PC-9 (cell line): ENCODE measurements at regions not wholly inside any gene's neighbourhood (a gene's known extent, or its start where the extent isn't known, plus 50 kb on each side); places are given as distances from the start of the nearest gene placed in this dataset.
A peak's percentile ranks its signal among the peaks of the same experiment; 100 is the strongest.

Source experiments
- BruUV-seq: library from RNA; stranded (reverse); fragments of 400-500 nt; replicated peaks from 2 replicates; lab custom pipeline; 2021; lab: Mats Ljungman, UMichigan
- CTCF ChIA-PET: fragments of 300-600 bp; sonication (Branson Sonifier 250); formaldehyde crosslinking; loops from one replicate; lab custom pipeline; 2022; ENCODE audit warnings: antibody characterized with exemption; lab: Charles Lee
- POLR2A ChIA-PET: fragments of 300-600 bp; sonication (Branson Sonifier 250); formaldehyde crosslinking; loops from one replicate; lab custom pipeline; 2022; ENCODE audit warnings: antibody characterized with exemption; ENCODE audit not compliant: unreplicated experiment; lab: Charles Lee
- DNase-seq, 2 experiments: peaks; one replicate each; pipeline versions ENCODE4 v3.0.0 to v3.0.0-alpha.2; 2015 to 2022; ENCODE audit warnings: mixed read lengths in 1 of 2
- H2AFZ ChIP-seq: fragments of 200-600 bp; sonication (generic); 2 replicates; pipeline ENCODE4 v1.8.1; 2017; ENCODE audit warnings: antibody characterized with exemption
- H3F3A ChIP-seq: fragments of 200-600 bp; sonication (generic); 2 replicates; pipeline ENCODE4 v1.8.1; 2017; ENCODE audit warnings: antibody characterized with exemption, mild to moderate bottlenecking, low read depth; ENCODE audit not compliant: insufficient read depth
- H3K27ac ChIP-seq: fragments of 200-600 bp; sonication (generic); 2 replicates; pipeline ENCODE4 v1.6.1; 2016; ENCODE audit warnings: mixed run types
- H3K27me3 ChIP-seq: fragments of 200-600 bp; sonication (generic); 2 replicates; pipeline ENCODE4 v1.6.1; 2016; ENCODE audit warnings: low read depth, mixed run types; ENCODE audit not compliant: insufficient read depth
- H3K36me3 ChIP-seq: fragments of 200-600 bp; sonication (generic); 2 replicates; pipeline ENCODE4 v1.6.1; 2016; ENCODE audit warnings: low read depth, mixed run types
- H3K4me1 ChIP-seq: fragments of 200-600 bp; sonication (generic); replicated peaks from 2 replicates; pipeline ENCODE4 v1.6.1; 2016; ENCODE audit warnings: mixed run types; ENCODE audit not compliant: insufficient read depth
- H3K4me2 ChIP-seq: fragments of 200-600 bp; sonication (generic); 2 replicates; pipeline ENCODE4 v1.6.1; 2017; ENCODE audit warnings: mixed run types
- H3K4me3 ChIP-seq: fragments of 200-600 bp; sonication (generic); 2 replicates; pipeline ENCODE4 v1.6.1; 2016; ENCODE audit warnings: mixed run types
- H3K79me2 ChIP-seq: fragments of 200-600 bp; sonication (generic); 2 replicates; pipeline ENCODE4 v1.6.1; 2017; ENCODE audit warnings: low read depth, mixed run types
- H3K9me2 ChIP-seq: fragments of 200-600 bp; sonication (generic); 2 replicates; pipeline ENCODE4 v1.8.1; 2017; ENCODE audit warnings: mild to moderate bottlenecking; ENCODE audit not compliant: insufficient read depth
- H3K9me3 ChIP-seq: fragments of 200-600 bp; sonication (generic); 2 replicates; pipeline ENCODE4 v1.8.1; 2016; ENCODE audit warnings: low read depth; ENCODE audit not compliant: insufficient read depth
- H4K20me1 ChIP-seq: fragments of 200-600 bp; sonication (generic); 2 replicates; pipeline ENCODE4 v1.8.1; 2017; ENCODE audit not compliant: insufficient read depth
- EZH2 ChIP-seq: fragments of 200-600 bp; sonication (generic); IDR thresholded peaks from 2 replicates; pipeline ENCODE4 v1.8.0; 2017; ENCODE audit warnings: antibody characterized with exemption, low read depth
- intact Hi-C: fragments of 100-400 bp; cut with micrococcal nuclease; formaldehyde crosslinking; loops from one replicate; pipeline ENCODE4 v1.10.0; 2022; ENCODE audit not compliant: unreplicated experiment
- TF ChIP-seq, protein P1 (sequence below): fragments of 200-600 bp; sonication (generic); conservative IDR thresholded peaks from 2 replicates; pipeline ENCODE4 v1.6.1; 2017; ENCODE audit warnings: mixed run types, antibody characterized with exemption, mild to moderate bottlenecking, moderate library complexity

DNA sequence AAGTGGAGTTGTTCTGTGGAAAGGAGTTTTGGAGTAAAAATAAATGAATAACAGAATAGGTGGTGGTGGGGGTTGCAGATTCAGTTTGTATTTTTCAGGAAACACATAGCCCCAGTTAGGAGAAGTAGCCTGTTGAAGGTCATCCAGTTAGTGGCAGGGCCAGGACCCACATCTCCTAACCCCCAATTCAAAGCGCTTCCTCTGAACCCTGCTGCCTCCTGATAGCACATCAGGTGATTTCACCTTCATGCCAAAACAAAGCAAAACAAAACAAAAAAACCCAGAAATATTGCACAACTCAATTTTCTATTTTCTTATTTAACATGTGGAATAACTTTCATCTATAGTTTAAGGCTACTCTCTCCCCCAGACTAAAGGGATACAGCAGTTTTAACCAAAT lies 112.3 kb upstream of the UGP2 start:
- no TSS peak for BruUV-seq
- Histone ChIP-seq H4K20me1 (no peaks in the 10 kb centered on the region), H3K27me3 (no peaks in the 10 kb centered on the region), H3K4me2 (no peak overlapping the region), H3K4me1 (peaks cover 4% of the 10 kb centered on the region), H3F3A (no peaks in the 10 kb centered on the region), H3K27ac (no peak overlapping the region), H3K9me2 (no peaks in the 10 kb centered on the region; the same call in 1 of the 2 replicates), H3K36me3 (no peaks in the 10 kb centered on the region), H2AFZ (no peak overlapping the region), H3K79me2 (no peaks in the 10 kb centered on the region), H3K4me3 (no peak overlapping the region), H3K9me3 (no peaks in the 10 kb centered on the region)
- POLR2A ChIA-PET = no interaction called here
- intact Hi-C loops = no loop called here
- CTCF ChIA-PET = no interaction called here
- no peak for TF ChIP-seq EZH2
- TF ChIP-seq, protein P1, sequence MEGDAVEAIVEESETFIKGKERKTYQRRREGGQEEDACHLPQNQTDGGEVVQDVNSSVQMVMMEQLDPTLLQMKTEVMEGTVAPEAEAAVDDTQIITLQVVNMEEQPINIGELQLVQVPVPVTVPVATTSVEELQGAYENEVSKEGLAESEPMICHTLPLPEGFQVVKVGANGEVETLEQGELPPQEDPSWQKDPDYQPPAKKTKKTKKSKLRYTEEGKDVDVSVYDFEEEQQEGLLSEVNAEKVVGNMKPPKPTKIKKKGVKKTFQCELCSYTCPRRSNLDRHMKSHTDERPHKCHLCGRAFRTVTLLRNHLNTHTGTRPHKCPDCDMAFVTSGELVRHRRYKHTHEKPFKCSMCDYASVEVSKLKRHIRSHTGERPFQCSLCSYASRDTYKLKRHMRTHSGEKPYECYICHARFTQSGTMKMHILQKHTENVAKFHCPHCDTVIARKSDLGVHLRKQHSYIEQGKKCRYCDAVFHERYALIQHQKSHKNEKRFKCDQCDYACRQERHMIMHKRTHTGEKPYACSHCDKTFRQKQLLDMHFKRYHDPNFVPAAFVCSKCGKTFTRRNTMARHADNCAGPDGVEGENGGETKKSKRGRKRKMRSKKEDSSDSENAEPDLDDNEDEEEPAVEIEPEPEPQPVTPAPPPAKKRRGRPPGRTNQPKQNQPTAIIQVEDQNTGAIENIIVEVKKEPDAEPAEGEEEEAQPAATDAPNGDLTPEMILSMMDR = no peak
- DNase-seq = no peak

DNA sequence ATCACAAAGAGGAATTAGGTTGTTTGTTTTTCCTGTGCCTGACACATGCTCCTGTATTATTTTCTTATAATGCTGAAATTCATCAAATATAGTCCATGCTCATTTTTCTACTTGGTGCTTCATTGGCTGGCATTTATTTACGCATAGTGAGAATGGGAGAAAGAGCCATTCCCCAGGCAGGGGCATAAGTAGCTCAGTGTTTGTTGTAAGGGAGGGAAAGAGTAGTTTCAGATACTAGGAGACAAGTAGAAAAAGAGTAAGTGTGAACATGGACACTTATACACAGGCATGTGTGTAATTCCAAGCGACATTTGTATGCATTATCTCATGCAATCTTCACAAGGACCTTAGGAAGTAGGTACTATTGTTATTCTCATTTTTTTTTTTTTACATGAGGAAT lies 111.9 kb upstream of the UGP2 start:
- Histone ChIP-seq H3K4me3 (no peak overlapping the region), H2AFZ (no peak overlapping the region), H3K79me2 (no peaks in the 10 kb centered on the region), H3K9me2 (no peaks in the 10 kb centered on the region; the same call in 1 of the 2 replicates), H3F3A (no peaks in the 10 kb centered on the region), H3K4me2 (no peak overlapping the region), H3K27ac (no peak overlapping the region), H4K20me1 (no peaks in the 10 kb centered on the region), H3K27me3 (no peaks in the 10 kb centered on the region), H3K4me1 (peaks cover 9% of the 10 kb centered on the region), H3K9me3 (no peaks in the 10 kb centered on the region), H3K36me3 (no peaks in the 10 kb centered on the region)
- TF ChIP-seq EZH2 = no peak
- TF ChIP-seq, protein P1 = no peak
- no TSS peak for BruUV-seq
- DNase-seq = no peak
- intact Hi-C loops = no loop called here
- ChIA-PET POLR2A (no interaction called here), CTCF (no interaction called here)

GRCh38 chr2:63734510-63734909 lies 107.2 kb upstream of the UGP2 start:
- Histone ChIP-seq H4K20me1 (no peaks in the 10 kb centered on the region), H3K9me2 (no peaks in the 10 kb centered on the region), H2AFZ (0 out of 2 replicates have a peak overlapping the region, but pooled peaks have one; percentile 7), H3K27ac (peak overlapping the region; percentile 32; the same call in 1 of the 2 replicates), H3K79me2 (no peaks in the 10 kb centered on the region), H3K36me3 (no peaks in the 10 kb centered on the region), H3F3A (no peaks in the 10 kb centered on the region), H3K4me1 (peaks cover 23% of the 10 kb centered on the region), H3K4me3 (no peak overlapping the region), H3K4me2 (no peak overlapping the region; the same call in 1 of the 2 replicates), H3K9me3 (no peaks in the 10 kb centered on the region), H3K27me3 (no peaks in the 10 kb centered on the region)
- POLR2A ChIA-PET = no interaction called here
- BruUV-seq = no TSS peak
- DNase-seq = no peak
- intact Hi-C loops = no loop called here
- TF ChIP-seq, protein P1 = no peak
- no peak for TF ChIP-seq EZH2
- CTCF ChIA-PET = no interaction called here
